Cardiac fibroblast (primary cell): ENCODE measurements at regions not wholly inside any gene's neighbourhood (a gene's known extent, or its start where the extent isn't known, plus 50 kb on each side); places are given as distances from the start of the nearest gene placed in this dataset.

ENCODE experiments used
- DNase-seq, 2 donors: peaks; one replicate each; pipeline versions ENCODE4 v3.0.0 to v3.0.0-alpha.2; 2010; ENCODE audit warnings: low read depth in 2 of 2
- H3K4me3 ChIP-seq, 2 donors: replicated peaks in 1 of 2; 1 replicate in 1 of 2; 2 replicates in 1 of 2; pipeline ENCODE4 v1.5.1; 2011; ENCODE audit warnings: low read depth in 2 of 2, low read length in 2 of 2, mild to moderate bottlenecking in 2 of 2, moderate library complexity in 1 of 2
- CTCF ChIP-seq: IDR thresholded peaks from one replicate; pipeline ENCODE4 v1.5.1; 2011; ENCODE audit warnings: low read depth, mild to moderate bottlenecking, low read length, inconsistent platforms

GRCh38 chr5:165266939-165267338 is 1761.5 kb downstream of the MAT2B start:
- TF ChIP-seq CTCF: no peak
- DNase-seq: no peak
- H3K4me3 ChIP-seq: no peak overlapping the region

GRCh38 chr5:165272436-165272835 is 1767.0 kb downstream of the MAT2B start:
- DNase-seq: no peak
- H3K4me3 ChIP-seq: no peak overlapping the region
- TF ChIP-seq CTCF: no peak

GRCh38 chr5:165277661-165278060 is 1772.2 kb downstream of the MAT2B start:
- TF ChIP-seq CTCF: no peak
- no peak for DNase-seq
- H3K4me3 ChIP-seq: no peak overlapping the region

- no peak for DNase-seq
- TF ChIP-seq CTCF: no peak
- no peak overlapping the region for H3K4me3 ChIP-seq
Observed at GRCh38 chr5:165282491-165282890, 1777.1 kb downstream of the MAT2B start.

GRCh38 chr5:165286692-165287091 is 1781.3 kb downstream of the MAT2B start:
- no peak overlapping the region for H3K4me3 ChIP-seq
- no peak for TF ChIP-seq CTCF
- DNase-seq: no peak

- no peak for TF ChIP-seq CTCF
- H3K4me3 ChIP-seq: no peak overlapping the region
- no peak for DNase-seq
Observed at GRCh38 chr5:165290535-165290934, 1785.1 kb downstream of the MAT2B start.

- no peak for DNase-seq
- no peak for TF ChIP-seq CTCF
Observed at GRCh38 chr5:165296401-165297130, 1791.1 kb downstream of the MAT2B start.

More at GRCh38 chr5:165296401-165297130, 1791.1 kb downstream of the MAT2B start:
- no peak overlapping the region for H3K4me3 ChIP-seq
